Testis (tissue), 2 donors: ENCODE measurements at regions not wholly inside any gene's neighbourhood (a gene's known extent, or its start where the extent isn't known, plus 50 kb on each side); places are given as distances from the start of the nearest gene placed in this dataset.

Experiments
- POLR2A ChIP-seq: fragments of 450-650 bp; IDR thresholded peaks from one replicate; pipeline ENCODE4 v1.6.1; 2017; ENCODE audit warnings: antibody characterized with exemption, mild to moderate bottlenecking, moderate library complexity
- TF ChIP-seq, protein P1 (sequence below), 3 experiments: fragments of 450-650 bp in 2 of 3; fragments of 200-600 bp in 1 of 3; sonication (generic) in 1 of 3; IDR thresholded peaks; one replicate each; pipeline ENCODE4 v1.5.1; 2016 to 2019; ENCODE audit warnings: antibody characterized with exemption in 3 of 3, mild to moderate bottlenecking in 2 of 3, moderate library complexity in 1 of 3

DNA sequence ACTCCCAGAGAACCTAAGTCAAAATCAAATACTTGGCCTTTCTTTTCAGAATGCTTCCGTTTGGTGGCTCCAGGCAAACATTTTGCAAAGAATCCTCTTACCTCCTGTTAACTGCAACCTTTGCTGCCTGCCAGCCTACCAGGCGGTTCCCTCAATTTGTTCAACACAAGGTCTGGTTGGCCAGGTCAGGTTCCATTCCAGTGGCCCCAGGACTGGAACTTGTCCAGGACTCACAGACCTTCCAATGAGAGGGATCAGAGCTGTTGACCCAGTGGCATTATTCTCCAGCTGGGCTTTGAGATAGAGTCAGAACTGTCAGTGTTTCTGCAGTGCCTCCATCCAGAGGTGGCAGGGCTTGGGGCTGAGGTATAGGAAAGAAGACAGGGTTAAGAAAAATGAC, 137.0 kb downstream of the NEUROD6 start:
- TF ChIP-seq, protein P1, sequence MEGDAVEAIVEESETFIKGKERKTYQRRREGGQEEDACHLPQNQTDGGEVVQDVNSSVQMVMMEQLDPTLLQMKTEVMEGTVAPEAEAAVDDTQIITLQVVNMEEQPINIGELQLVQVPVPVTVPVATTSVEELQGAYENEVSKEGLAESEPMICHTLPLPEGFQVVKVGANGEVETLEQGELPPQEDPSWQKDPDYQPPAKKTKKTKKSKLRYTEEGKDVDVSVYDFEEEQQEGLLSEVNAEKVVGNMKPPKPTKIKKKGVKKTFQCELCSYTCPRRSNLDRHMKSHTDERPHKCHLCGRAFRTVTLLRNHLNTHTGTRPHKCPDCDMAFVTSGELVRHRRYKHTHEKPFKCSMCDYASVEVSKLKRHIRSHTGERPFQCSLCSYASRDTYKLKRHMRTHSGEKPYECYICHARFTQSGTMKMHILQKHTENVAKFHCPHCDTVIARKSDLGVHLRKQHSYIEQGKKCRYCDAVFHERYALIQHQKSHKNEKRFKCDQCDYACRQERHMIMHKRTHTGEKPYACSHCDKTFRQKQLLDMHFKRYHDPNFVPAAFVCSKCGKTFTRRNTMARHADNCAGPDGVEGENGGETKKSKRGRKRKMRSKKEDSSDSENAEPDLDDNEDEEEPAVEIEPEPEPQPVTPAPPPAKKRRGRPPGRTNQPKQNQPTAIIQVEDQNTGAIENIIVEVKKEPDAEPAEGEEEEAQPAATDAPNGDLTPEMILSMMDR (IDR thresholded peaks at IDR 0.05) = no peak
- TF ChIP-seq POLR2A = no peak
